Vagina (tissue), 2 donors: ENCODE measurements at regions not wholly inside any gene's neighbourhood (a gene's known extent, or its start where the extent isn't known, plus 50 kb on each side); places are given as distances from the start of the nearest gene placed in this dataset.

Experiments used
- CTCF ChIP-seq, 3 experiments: fragments of 450-650 bp in 2 of 3; fragments of 200-600 bp in 1 of 3; sonication (generic) in 1 of 3; IDR thresholded peaks; one replicate each; pipeline ENCODE4 v1.5.1; 2017 to 2019; ENCODE audit warnings: antibody characterized with exemption in 3 of 3, mild to moderate bottlenecking in 2 of 3, moderate library complexity in 2 of 3
- POLR2A ChIP-seq, 2 donors: fragments of 450-650 bp; IDR thresholded peaks; one replicate each; pipeline ENCODE4 v1.6.1; 2017; ENCODE audit warnings: antibody characterized with exemption in 2 of 2, mild to moderate bottlenecking in 2 of 2, moderate library complexity in 2 of 2
- POLR2AphosphoS5 ChIP-seq, 2 donors: sonication (generic); formaldehyde crosslinking; IDR thresholded peaks; one replicate each; pipeline ENCODE4 v1.9.0; 2017; ENCODE audit warnings: antibody characterized with exemption in 2 of 2, mild to moderate bottlenecking in 2 of 2, low read depth in 1 of 2; ENCODE audit not compliant: insufficient read depth in 1 of 2

DNA sequence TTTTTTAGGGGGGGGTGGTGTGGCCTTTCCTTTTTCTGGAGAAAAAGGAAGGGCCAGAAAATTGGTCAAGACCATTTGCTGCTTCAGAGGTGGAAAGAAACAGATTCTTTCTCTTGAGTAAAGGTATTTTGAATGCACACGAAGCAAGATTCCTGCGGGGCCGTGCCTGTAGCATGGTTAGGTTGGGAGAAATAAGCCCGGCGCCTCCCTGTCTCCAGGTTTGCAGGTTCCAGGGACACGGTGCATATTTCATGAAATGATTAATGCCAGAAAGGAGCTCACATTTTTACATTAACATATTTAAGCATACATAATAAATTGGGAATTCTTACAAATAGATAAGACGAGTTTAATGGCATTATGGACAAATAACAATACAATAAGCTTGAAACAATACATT lies 409.5 kb upstream of the IRX1 start:
- TF ChIP-seq CTCF (IDR thresholded peaks at IDR 0.05): no peak
- no peak for TF ChIP-seq POLR2AphosphoS5 (IDR thresholded peaks at IDR 0.05; ENCODE audit: insufficient read depth in 1 of 2, low read depth in 1 of 2)
- TF ChIP-seq POLR2A (IDR thresholded peaks at IDR 0.05): no peak
